Fibroblast of peridontal ligament (primary cell): ENCODE measurements at regions not wholly inside any gene's neighbourhood (a gene's known extent, or its start where the extent isn't known, plus 50 kb on each side); places are given as distances from the start of the nearest gene placed in this dataset.

Experiments
- DNase-seq: peaks from one replicate; pipeline ENCODE4 v3.0.0-alpha.2; 2010; ENCODE audit errors: extremely low read depth

GRCh38 chr9:103757062-103757461, 337.0 kb upstream of the SMC2 start:
- DNase-seq, result no peak

- no peak for DNase-seq
Measured at GRCh38 chr9:103761466-103761865, 332.6 kb upstream of the SMC2 start.

- DNase-seq, result no peak
Measured at GRCh38 chr9:103789686-103790085, 304.4 kb upstream of the SMC2 start.

GRCh38 chr9:103798620-103799019, 295.5 kb upstream of the SMC2 start:
- no peak for DNase-seq

GRCh38 chr9:103799959-103800358, 294.1 kb upstream of the SMC2 start:
- DNase-seq, result no peak

GRCh38 chr9:103802068-103802467, 292.0 kb upstream of the SMC2 start:
- no peak for DNase-seq

GRCh38 chr9:103803245-103803644, 290.9 kb upstream of the SMC2 start:
- DNase-seq, result no peak

- no peak for DNase-seq
Measured at GRCh38 chr9:103804077-103804735, 289.9 kb upstream of the SMC2 start.

GRCh38 chr9:103809745-103810144, 284.4 kb upstream of the SMC2 start:
- no peak for DNase-seq

- no peak for DNase-seq
Measured at GRCh38 chr9:103811462-103811861, 282.6 kb upstream of the SMC2 start.

GRCh38 chr9:103816146-103816545, 278.0 kb upstream of the SMC2 start:
- no peak for DNase-seq

- DNase-seq, result no peak
Measured at GRCh38 chr9:103819936-103820335, 274.2 kb upstream of the SMC2 start.

- no peak for DNase-seq
Measured at GRCh38 chr9:103821115-103821514, 273.0 kb upstream of the SMC2 start.

GRCh38 chr9:103837940-103838339, 256.2 kb upstream of the SMC2 start:
- DNase-seq, result no peak

- no peak for DNase-seq
Measured at GRCh38 chr9:103839197-103839596, 254.9 kb upstream of the SMC2 start.

GRCh38 chr9:103867886-103868285, 226.2 kb upstream of the SMC2 start:
- no peak for DNase-seq

- no peak for DNase-seq
Measured at GRCh38 chr9:103872811-103873210, 221.3 kb upstream of the SMC2 start.

GRCh38 chr9:103881419-103881818, 212.7 kb upstream of the SMC2 start:
- no peak for DNase-seq

GRCh38 chr9:103889989-103890388, 204.1 kb upstream of the SMC2 start:
- no peak for DNase-seq

GRCh38 chr9:103894184-103894583, 199.9 kb upstream of the SMC2 start:
- DNase-seq, result no peak

GRCh38 chr9:103898550-103898949, 195.6 kb upstream of the SMC2 start:
- no peak for DNase-seq

- no peak for DNase-seq
Measured at GRCh38 chr9:103899866-103900265, 194.2 kb upstream of the SMC2 start.

- DNase-seq, result no peak
Measured at GRCh38 chr9:103900466-103900865, 193.6 kb upstream of the SMC2 start.

GRCh38 chr9:103902263-103902662, 191.8 kb upstream of the SMC2 start:
- no peak for DNase-seq
